Lower leg skin (tissue), 4 donors: ENCODE measurements at regions not wholly inside any gene's neighbourhood (a gene's known extent, or its start where the extent isn't known, plus 50 kb on each side); places are given as distances from the start of the nearest gene placed in this dataset.

Source experiments
- DNase-seq, 2 donors: peaks; one replicate each; pipeline ENCODE4 v3.0.0-alpha.2; 2019; ENCODE audit warnings: low spot score in 2 of 2
- H3K4me3 ChIP-seq: fragments of 200-600 bp; sonication (generic); 2 replicates; pipeline ENCODE4 v1.5.1; 2017; ENCODE audit warnings: mild to moderate bottlenecking, low read depth; ENCODE audit not compliant: poor library complexity, severe bottlenecking
- CTCF ChIP-seq, 3 donors: fragments of 450-650 bp; IDR thresholded peaks; one replicate each; pipeline ENCODE4 v1.5.1; 2016; ENCODE audit warnings: antibody characterized with exemption in 3 of 3, mild to moderate bottlenecking in 3 of 3, moderate library complexity in 2 of 3
- POLR2A ChIP-seq, 2 donors: fragments of 450-650 bp; IDR thresholded peaks; one replicate each; pipeline ENCODE4 v1.6.1; 2016 to 2017; ENCODE audit warnings: antibody characterized with exemption in 2 of 2, mild to moderate bottlenecking in 1 of 2, moderate library complexity in 1 of 2
- WGBS, 2 donors: methylation state at CpG; one replicate each; pipeline ENCODE4 v1.1.5; 2018; 5-methylcytosine and 5-hydroxymethylcytosine counted together
- intact Hi-C: fragments of 100-400 bp; cut with DNase I; formaldehyde crosslinking; loops from one replicate; pipeline ENCODE4 v1.15.0; 2023; ENCODE audit warnings: low total_unique reads

- no peak overlapping the region for H3K4me3 ChIP-seq
- TF ChIP-seq CTCF (IDR thresholded peaks at IDR 0.05) (no peak), POLR2A (IDR thresholded peaks at IDR 0.05) (no peak)
- intact Hi-C loops: no loop called here
- WGBS, 2 donors: 8 to 13% methylated on average over 4 of the region's 4 CpGs
- peak in 1 of 2 donors; percentile 29 for DNase-seq
These were observed 120.0 kb upstream of the PLPP4 start for GRCh38 chr10:120336911-120337540.

GRCh38 chr10:120342115-120342714, 114.8 kb upstream of the PLPP4 start:
- DNase-seq: no peak
- H3K4me3 ChIP-seq: no peak overlapping the region
- TF ChIP-seq CTCF (IDR thresholded peaks at IDR 0.05) (no peak), POLR2A (IDR thresholded peaks at IDR 0.05) (no peak)
- WGBS, 2 donors: 57 to 69% methylated on average over 7 of the region's 7 CpGs
- intact Hi-C loops: no loop called here

GRCh38 chr10:120345186-120345585, 111.8 kb upstream of the PLPP4 start:
- TF ChIP-seq CTCF (IDR thresholded peaks at IDR 0.05): no peak
- no peak for TF ChIP-seq POLR2A (IDR thresholded peaks at IDR 0.05)
- H3K4me3 ChIP-seq: no peak overlapping the region
- no peak for DNase-seq
- intact Hi-C loops: no loop called here
- WGBS, 2 donors: 70 to 79% methylated on average over 2 of the region's 2 CpGs

GRCh38 chr10:120347644-120348043, 109.4 kb upstream of the PLPP4 start:
- H3K4me3 ChIP-seq: no peak overlapping the region
- intact Hi-C loops: no loop called here
- WGBS, 2 donors: 56 to 63% methylated on average over 3 of the region's 3 CpGs
- TF ChIP-seq CTCF (IDR thresholded peaks at IDR 0.05) (no peak), POLR2A (IDR thresholded peaks at IDR 0.05) (no peak)
- no peak for DNase-seq

- no peak overlapping the region for H3K4me3 ChIP-seq
- DNase-seq: no peak
- intact Hi-C loops: no loop called here
- WGBS, 2 donors: 94 to 98% methylated on average over 3 of the region's 3 CpGs
- TF ChIP-seq POLR2A (IDR thresholded peaks at IDR 0.05) (no peak), CTCF (IDR thresholded peaks at IDR 0.05) (no peak)
These were observed 108.0 kb upstream of the PLPP4 start for GRCh38 chr10:120349069-120349468.

GRCh38 chr10:120355425-120355824, 101.6 kb upstream of the PLPP4 start:
- no peak overlapping the region for H3K4me3 ChIP-seq
- DNase-seq: no peak
- intact Hi-C loops: no loop called here
- TF ChIP-seq POLR2A (IDR thresholded peaks at IDR 0.05): no peak
- TF ChIP-seq CTCF (IDR thresholded peaks at IDR 0.05): no peak
- WGBS, 2 donors: 83 to 84% methylated on average over 2 of the region's 2 CpGs
